HUES6 (cell line): ENCODE measurements at regions not wholly inside any gene's neighbourhood (a gene's known extent, or its start where the extent isn't known, plus 50 kb on each side); places are given as distances from the start of the nearest gene placed in this dataset.

Source experiments
- H3K27ac ChIP-seq: 2 replicates; pipeline ENCODE4 v1.7.0; 2013; ENCODE audit warnings: low read depth, mild to moderate bottlenecking, low read length, inconsistent platforms
- H3K27me3 ChIP-seq: 2 replicates; pipeline ENCODE4 v1.6.1; 2013; ENCODE audit warnings: low read length; ENCODE audit not compliant: control insufficient read depth, insufficient read depth
- H3K36me3 ChIP-seq: 2 replicates; pipeline ENCODE4 v1.6.1; 2013; ENCODE audit warnings: low read length; ENCODE audit not compliant: control insufficient read depth, insufficient read depth
- H3K4me1 ChIP-seq: 2 replicates; pipeline ENCODE4 v1.6.1; 2013; ENCODE audit warnings: low read length; ENCODE audit not compliant: control insufficient read depth, insufficient read depth
- H3K4me3 ChIP-seq: 2 replicates; pipeline ENCODE4 v1.5.1; 2013; ENCODE audit warnings: low read depth, low read length
- H3K9ac ChIP-seq: one replicate; pipeline ENCODE4 v1.6.1; 2013; ENCODE audit warnings: mild to moderate bottlenecking, low read length
- H3K9me3 ChIP-seq: 2 replicates; pipeline ENCODE4 v1.6.1; 2013; ENCODE audit warnings: low read depth, low read length; ENCODE audit not compliant: control insufficient read depth, insufficient read depth

GRCh38 chr16:65933703-65934102, 432.8 kb upstream of the CDH5 start:
- Histone ChIP-seq H3K27me3 (no peaks in the 10 kb centered on the region), H3K36me3 (no peaks in the 10 kb centered on the region), H3K4me3 (no peak overlapping the region), H3K27ac (no peak overlapping the region), H3K9ac (no peak overlapping the region), H3K4me1 (no peaks in the 10 kb centered on the region), H3K9me3 (no peaks in the 10 kb centered on the region)

GRCh38 chr16:65932350-65933072, 434.0 kb upstream of the CDH5 start:
- no peaks in the 10 kb centered on the region for H3K4me1 ChIP-seq

GRCh38 chr16:65922923-65923322, 443.6 kb upstream of the CDH5 start:
- Histone ChIP-seq H3K9ac (no peak overlapping the region), H3K4me1 (0 out of 2 replicates have a peak, but pooled peaks cover 5% of the 10 kb centered on the region), H3K4me3 (no peak overlapping the region), H3K27me3 (no peaks in the 10 kb centered on the region), H3K9me3 (no peaks in the 10 kb centered on the region), H3K27ac (no peak overlapping the region), H3K36me3 (no peaks in the 10 kb centered on the region)

More at GRCh38 chr16:65932350-65933072, 434.0 kb upstream of the CDH5 start:
- Histone ChIP-seq H3K4me3 (no peak overlapping the region), H3K9me3 (no peaks in the 10 kb centered on the region), H3K27me3 (no peaks in the 10 kb centered on the region), H3K27ac (no peak overlapping the region), H3K9ac (no peak overlapping the region), H3K36me3 (no peaks in the 10 kb centered on the region)

- H3K27ac ChIP-seq, result no peak overlapping the region
- H3K4me3 ChIP-seq, result no peak overlapping the region
- no peaks in the 10 kb centered on the region for H3K36me3 ChIP-seq
- H3K27me3 ChIP-seq, result no peaks in the 10 kb centered on the region
- H3K9ac ChIP-seq, result no peak overlapping the region
- peaks cover 3% of the 10 kb centered on the region; the same call in 1 of the 2 replicates for H3K9me3 ChIP-seq
- 0 out of 2 replicates have a peak, but pooled peaks cover 12% of the 10 kb centered on the region for H3K4me1 ChIP-seq
Measured at GRCh38 chr16:65919986-65920376, 446.5 kb upstream of the CDH5 start.

GRCh38 chr16:65919145-65919985, 447.1 kb upstream of the CDH5 start:
- Histone ChIP-seq H3K27me3 (no peaks in the 10 kb centered on the region), H3K36me3 (no peaks in the 10 kb centered on the region), H3K9me3 (peaks cover 3% of the 10 kb centered on the region; the same call in 1 of the 2 replicates), H3K4me3 (no peak overlapping the region), H3K27ac (no peak overlapping the region), H3K9ac (no peak overlapping the region), H3K4me1 (0 out of 2 replicates have a peak, but pooled peaks cover 12% of the 10 kb centered on the region)

- Histone ChIP-seq H3K4me1 (0 out of 2 replicates have a peak, but pooled peaks cover 12% of the 10 kb centered on the region), H3K27me3 (no peaks in the 10 kb centered on the region), H3K9me3 (peaks cover 3% of the 10 kb centered on the region; the same call in 1 of the 2 replicates), H3K27ac (no peak overlapping the region), H3K36me3 (no peaks in the 10 kb centered on the region), H3K9ac (no peak overlapping the region), H3K4me3 (no peak overlapping the region)
Measured at GRCh38 chr16:65917466-65917865, 449.0 kb upstream of the CDH5 start.

- Histone ChIP-seq H3K27ac (no peak overlapping the region), H3K9ac (no peak overlapping the region), H3K27me3 (no peaks in the 10 kb centered on the region), H3K4me3 (no peak overlapping the region), H3K36me3 (no peaks in the 10 kb centered on the region), H3K4me1 (0 out of 2 replicates have a peak, but pooled peaks cover 12% of the 10 kb centered on the region), H3K9me3 (peaks cover 3% of the 10 kb centered on the region; the same call in 1 of the 2 replicates)
Measured at GRCh38 chr16:65916995-65917394, 449.5 kb upstream of the CDH5 start.

GRCh38 chr16:65910291-65910690, 456.2 kb upstream of the CDH5 start:
- Histone ChIP-seq H3K36me3 (no peaks in the 10 kb centered on the region), H3K4me1 (peaks cover 3% of the 10 kb centered on the region; the same call in 1 of the 2 replicates), H3K4me3 (no peak overlapping the region), H3K9me3 (no peaks in the 10 kb centered on the region), H3K27ac (no peak overlapping the region), H3K27me3 (no peaks in the 10 kb centered on the region), H3K9ac (no peak overlapping the region)

- Histone ChIP-seq H3K9me3 (no peaks in the 10 kb centered on the region), H3K27me3 (no peaks in the 10 kb centered on the region), H3K4me3 (no peak overlapping the region), H3K36me3 (no peaks in the 10 kb centered on the region), H3K27ac (no peak overlapping the region), H3K9ac (no peak overlapping the region), H3K4me1 (peaks cover 4% of the 10 kb centered on the region; the same call in 1 of the 2 replicates)
Measured at GRCh38 chr16:65909310-65910050, 457.0 kb upstream of the CDH5 start.

GRCh38 chr16:65908568-65908967, 457.9 kb upstream of the CDH5 start:
- no peak overlapping the region for H3K4me3 ChIP-seq
- no peaks in the 10 kb centered on the region for H3K9me3 ChIP-seq
- no peaks in the 10 kb centered on the region for H3K36me3 ChIP-seq
- H3K27ac ChIP-seq, result no peak overlapping the region
- no peaks in the 10 kb centered on the region for H3K27me3 ChIP-seq
- H3K9ac ChIP-seq, result no peak overlapping the region
- H3K4me1 ChIP-seq, result peaks cover 4% of the 10 kb centered on the region; the same call in 1 of the 2 replicates
